Hypothalamus (tissue), 51 donors: ENCODE measurements at regions not wholly inside any gene's neighbourhood (a gene's known extent, or its start where the extent isn't known, plus 50 kb on each side); places are given as distances from the start of the nearest gene placed in this dataset.

ENCODE experiments used
- DNase-seq, 51 donors: peaks; one replicate each; lab custom pipeline; 2025; lab: John Stamatoyannopoulos, UW

GRCh38 chr7:1369916-1370657 is 89.2 kb downstream of the MICALL2 start:
- no peak for DNase-seq

- no peak for DNase-seq
These were observed 88.5 kb downstream of the MICALL2 start for GRCh38 chr7:1370738-1371137.

GRCh38 chr7:1372063-1372462 is 87.2 kb downstream of the MICALL2 start:
- no peak for DNase-seq

DNA sequence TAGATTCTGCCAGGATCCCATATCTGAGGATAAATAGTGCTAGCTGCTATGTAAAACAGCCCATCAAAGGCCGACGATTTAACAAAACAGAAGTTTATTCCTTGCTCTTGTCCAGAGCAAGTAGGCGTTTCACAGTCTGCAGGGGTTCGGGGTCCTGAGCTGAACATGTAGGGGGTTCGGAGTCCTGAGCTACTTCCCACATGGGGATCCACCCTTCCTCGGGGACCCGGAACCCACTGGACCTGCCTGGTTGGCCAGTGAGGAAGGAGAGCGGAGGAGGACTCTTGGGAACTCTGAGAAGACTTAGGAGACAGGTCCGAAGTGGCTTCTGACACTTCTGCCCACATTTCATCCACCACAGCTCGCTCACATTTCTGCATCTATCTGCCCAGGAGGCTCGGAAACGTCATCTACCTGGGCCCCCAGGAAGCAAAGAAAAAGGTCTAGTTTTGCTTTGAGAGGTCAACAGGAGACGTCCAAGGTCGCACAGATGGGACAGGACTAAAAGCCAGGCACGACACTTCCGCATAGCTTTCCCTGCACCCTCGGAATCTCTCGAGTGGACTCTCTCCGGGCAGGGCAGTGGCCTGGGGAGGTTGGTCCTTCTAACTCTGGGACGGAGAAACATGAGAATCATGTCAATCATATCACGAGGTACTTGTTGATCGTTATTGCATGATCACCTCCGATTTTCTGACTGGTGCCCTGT is 86.4 kb downstream of the MICALL2 start:
- no peak for DNase-seq

DNA sequence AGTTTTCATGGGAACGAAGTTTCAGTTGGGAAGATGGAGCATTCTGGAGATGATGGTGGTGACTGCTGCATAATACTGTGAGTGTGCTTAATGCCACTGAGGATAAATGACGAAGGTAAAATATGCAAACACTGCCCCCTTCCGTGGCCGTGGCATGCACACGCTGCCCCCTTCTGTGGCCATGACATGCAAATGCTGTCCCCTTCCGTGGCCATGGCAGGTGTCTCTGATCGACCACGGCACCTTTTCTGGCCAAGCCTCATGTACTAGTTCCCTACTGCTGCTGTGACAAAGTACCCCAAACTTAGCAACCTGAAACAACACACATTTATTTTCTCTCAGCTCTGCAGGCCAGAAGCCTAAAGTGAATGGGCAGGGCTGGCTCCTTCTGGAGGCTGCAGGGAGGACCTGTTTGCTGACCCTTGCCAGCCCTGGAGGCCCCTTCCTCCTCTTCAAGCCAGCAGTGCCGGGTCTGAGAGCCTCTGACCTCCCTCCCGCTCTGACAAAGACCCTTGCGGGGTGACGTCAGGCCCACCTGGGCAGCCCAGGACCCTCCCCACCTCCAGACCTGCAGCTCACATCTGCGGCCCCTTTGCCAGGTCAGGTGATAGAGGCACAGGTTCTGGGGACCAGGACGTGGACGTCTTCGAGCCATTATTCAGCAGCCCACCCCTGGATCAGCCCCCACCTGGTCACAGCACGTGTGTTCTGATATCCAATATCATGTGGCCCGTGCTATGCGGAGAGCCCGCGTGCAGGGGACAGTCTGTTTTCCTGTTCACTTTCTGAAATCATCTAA is 82.0 kb downstream of the MICALL2 start:
- DNase-seq, result no peak

GRCh38 chr7:1378610-1379601 is 80.4 kb downstream of the MICALL2 start:
- DNase-seq, result no peak

- no peak for DNase-seq
These were observed 78.9 kb downstream of the MICALL2 start for GRCh38 chr7:1380231-1380815.

GRCh38 chr7:1380821-1381580 is 78.3 kb downstream of the MICALL2 start:
- no peak for DNase-seq

DNA sequence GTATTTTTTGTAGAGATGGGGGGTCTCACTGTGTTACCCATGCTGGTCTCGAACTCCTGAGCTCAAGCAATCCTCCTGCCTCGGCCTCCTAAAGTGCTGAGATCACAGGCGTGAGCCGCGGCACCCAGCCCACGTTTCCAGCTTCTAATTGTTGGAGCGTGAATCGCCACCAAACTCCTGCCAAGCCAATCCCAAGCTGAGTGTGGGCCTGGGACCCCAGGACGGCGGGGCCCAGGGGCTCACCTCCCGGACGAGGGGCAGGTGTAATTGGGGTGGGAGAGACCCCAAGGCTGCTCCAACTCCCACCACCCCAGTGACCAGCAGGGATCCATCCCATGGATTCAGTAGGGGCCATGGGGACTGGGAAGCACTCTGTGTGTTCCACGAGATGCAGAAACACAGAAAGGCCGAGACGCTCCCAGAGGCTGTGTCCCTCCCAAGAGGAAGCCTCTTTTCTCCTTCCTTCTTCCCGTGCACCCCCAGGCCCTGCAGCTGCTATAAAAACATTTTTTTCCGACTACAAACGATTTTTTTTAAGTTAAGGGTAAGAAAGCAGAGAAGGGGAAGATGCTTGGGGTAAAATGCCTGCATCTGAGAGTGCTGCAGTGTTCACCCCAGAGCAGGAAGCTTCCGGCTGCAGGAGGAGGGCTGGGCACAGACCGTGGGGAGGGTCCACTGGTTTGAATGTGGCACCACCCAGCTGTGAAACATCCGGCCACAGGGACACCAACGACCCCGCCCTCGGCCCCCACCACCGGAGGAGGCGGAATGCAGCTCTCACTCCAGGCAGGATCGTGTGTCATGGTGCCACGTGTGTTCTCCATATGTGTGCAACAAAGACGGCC is 76.5 kb downstream of the MICALL2 start:
- DNase-seq, result no peak

GRCh38 chr7:1383398-1384112 is 75.7 kb downstream of the MICALL2 start:
- no peak for DNase-seq

DNA sequence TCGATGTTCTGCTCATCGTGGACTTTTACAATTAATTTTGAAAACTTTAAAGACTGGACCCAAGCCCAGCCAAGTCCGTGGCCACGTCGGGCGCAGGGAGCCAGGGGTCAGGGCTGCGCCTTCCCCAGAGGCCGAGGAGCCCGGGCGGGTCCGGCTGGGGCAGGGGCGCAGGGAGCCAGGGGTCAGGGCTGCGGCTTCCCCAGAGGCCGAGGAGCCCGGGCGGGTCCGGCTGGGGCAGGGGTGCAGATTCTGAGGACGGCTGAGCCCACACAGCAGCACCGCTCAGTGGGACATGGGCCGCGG is 75.2 kb downstream of the MICALL2 start:
- DNase-seq, result no peak
